Myocyte (in vitro differentiated cells): ENCODE measurements at regions not wholly inside any gene's neighbourhood (a gene's known extent, or its start where the extent isn't known, plus 50 kb on each side); places are given as distances from the start of the nearest gene placed in this dataset.

ENCODE experiments used
- DNase-seq: peaks from one replicate; pipeline ENCODE4 v3.0.0-alpha.2; 2012; ENCODE audit warnings: low read depth

DNA sequence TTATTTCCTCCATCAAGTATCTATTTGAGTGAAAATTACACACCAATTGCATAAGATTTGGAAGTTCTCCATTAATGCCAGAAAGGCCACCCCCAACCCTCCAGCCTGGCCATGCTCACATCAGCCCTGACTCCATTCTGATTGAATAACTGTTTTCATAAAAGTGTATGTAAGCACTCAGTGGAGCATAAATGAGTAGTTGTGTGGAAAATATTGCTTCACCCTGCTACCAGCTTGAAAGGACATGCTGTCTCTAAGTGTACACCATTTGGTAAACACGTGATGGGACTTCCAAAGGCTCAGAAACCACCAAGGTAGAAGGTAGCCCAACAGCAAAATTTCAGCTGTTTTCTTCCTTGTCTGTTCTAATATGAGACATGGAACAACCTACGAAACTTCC, 393.8 kb downstream of the ZNF385D start:
- DNase-seq, result no peak

DNA sequence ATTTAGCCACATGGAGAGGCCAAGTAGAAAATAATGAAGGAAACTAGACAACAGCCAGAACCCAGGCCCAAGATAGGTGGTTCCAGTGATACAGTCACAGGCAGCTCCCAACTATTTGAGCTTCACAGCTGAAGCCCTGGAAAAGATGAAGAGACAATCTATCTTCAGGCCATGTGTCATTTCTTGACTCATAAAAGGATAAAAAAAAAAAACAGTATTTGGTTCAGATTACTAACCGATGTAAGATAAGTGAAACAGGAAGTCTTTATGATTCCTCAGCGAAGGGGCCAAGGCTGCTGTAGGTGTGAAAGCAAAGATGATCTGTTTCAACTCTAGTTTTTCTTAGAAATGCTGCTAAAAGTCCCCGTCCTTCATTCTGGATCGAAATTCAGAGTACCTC, 394.6 kb downstream of the ZNF385D start:
- DNase-seq, result peak; percentile 27

DNA sequence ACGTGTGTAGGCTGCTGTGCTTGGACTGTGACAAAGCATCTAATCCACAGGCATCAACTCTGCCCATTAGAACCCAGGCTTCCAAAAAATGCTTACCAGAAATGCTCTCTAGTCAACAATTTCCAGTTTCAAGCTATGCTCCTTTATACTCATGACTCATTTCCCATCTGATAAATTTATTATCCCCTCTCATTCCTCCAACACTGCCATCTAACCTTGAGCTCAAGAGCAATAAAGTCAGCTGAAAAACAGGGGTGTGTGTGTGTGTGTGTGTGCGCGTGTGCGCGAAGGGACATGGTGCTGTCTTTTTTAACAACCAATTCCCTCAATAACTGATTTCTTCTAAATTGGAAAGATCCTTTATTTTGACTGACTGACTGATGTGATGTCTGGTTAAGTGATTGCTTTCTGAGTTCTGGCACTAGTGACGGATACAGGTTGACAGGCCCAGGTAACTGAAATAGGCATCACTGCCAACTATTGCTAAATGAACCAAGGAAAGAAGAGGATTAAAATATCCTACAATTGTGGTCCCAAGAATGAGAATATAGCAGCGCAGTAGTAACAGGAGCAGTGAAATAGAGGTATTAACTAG, 405.5 kb downstream of the ZNF385D start:
- no peak for DNase-seq

DNA sequence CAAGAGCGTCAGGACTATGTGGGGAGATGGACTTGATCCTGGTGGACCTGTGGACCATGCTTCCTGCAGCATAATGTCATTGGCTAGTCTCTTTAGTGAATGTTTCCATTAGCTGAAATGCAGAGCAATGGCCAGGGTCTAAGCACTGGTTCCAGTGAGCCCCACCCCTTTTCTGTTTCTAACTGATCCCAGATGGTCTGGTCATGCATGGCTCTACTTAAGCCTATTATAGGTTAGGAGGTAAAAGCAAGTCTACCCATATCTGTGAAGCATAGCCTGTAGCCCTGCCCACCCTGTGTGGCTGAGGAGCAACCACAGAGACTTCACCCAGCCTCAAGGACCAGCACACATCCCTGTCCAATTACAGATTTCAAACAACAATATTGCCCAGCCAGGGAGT, 419.2 kb downstream of the ZNF385D start:
- no peak for DNase-seq

DNA sequence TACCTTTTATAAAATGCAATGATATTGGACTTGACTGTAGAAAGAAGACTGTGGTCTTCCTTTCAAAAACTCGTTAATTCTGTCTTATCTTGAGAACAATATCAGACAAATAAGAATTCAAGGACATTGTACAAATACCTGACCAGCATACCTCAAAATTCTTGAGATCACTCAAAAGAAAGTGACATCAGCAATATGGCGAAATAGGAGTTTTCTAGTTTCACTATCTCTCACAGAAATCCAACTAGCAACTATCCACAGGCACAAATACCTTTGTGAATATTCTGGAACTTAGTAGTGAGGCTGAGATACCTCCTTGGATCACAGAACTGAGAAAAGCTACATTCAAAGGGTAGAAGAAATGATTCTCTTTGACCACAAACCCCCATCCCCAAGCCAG, 419.7 kb downstream of the ZNF385D start:
- DNase-seq, result no peak

DNA sequence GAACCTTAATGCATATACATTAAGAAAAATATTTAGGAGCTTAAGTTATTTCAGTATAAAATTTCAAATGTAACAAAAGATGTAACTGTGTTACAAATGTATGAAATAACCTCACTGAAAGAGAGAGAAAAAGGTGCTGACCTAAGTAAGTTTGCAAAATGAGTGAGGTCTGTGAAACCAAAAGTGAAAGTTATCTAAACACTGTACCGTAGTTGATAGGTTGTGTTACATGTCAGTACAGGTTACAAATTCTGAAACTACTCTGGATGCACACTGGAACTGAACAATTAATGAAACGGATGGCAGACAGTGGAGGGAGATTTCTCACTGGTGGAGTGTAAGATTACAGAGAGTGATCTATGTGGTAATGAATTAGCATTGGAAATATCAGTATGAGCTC, 420.7 kb downstream of the ZNF385D start:
- no peak for DNase-seq

DNA sequence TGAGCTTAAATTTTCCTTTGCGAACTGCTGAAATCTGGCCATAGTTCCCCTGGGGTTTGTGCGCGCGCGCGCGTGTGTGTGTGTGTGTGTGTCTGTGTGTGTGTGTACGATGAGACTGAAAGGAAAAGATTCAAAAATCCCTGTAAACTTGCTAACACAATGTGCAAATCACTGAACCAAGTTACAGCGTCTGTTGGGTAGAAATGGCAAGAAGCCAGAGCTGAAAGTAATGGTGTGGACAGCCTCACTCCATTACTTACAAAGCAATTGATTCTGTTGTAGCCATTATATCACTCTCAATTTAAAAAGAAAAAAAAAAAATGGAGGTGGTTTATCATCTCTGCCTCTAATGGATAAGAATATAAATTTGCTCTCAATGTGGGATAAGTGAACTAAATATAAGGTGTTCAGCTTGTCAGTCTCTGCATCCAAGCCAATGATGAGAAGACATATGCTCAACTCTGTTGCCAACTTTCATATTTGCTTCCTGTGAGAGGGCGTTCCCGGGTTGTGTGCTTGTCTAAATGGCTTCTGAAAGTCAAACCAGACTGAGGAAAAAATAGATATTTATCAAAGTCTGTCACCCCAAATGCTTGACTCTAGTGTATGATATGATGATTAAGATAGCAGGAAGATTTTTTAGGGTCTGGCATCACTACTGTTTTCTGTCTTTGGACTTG, 422.2 kb downstream of the ZNF385D start:
- DNase-seq, result no peak

DNA sequence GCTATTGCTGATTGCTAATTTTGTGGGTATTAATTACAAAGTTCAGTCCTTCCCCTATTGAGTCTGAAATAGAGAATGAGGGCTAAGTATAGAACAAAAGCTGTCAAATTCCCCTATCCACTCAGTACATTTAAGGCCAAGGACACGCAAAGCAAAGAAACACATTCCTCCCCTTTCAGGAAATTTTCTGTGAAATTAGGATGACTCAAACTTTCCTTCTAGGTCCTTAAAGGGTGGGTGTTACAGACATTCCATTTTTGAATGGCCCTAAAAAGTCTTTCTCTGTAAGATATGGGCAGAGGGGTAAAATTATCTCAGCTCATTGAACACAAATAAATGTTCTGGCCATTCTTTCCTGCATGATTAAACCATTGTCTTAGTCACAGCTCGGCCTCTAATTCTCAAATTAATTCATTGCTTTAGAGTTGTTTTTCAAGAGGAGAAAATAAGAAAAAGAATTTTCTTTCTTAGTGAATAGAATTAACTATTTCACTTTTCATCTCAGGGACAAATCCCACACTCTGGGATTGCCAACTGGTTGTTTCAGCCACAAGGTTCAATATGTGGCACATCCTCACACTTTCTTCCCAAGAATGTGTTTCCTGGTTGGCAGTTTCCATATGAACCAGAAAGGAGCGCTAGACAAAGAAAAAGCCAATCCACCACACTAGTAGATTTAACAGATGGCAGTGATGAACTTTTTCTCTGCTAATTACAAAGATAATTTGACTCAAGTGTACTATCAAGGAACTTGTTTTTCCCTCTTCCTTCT, 424.1 kb downstream of the ZNF385D start:
- no peak for DNase-seq

DNA sequence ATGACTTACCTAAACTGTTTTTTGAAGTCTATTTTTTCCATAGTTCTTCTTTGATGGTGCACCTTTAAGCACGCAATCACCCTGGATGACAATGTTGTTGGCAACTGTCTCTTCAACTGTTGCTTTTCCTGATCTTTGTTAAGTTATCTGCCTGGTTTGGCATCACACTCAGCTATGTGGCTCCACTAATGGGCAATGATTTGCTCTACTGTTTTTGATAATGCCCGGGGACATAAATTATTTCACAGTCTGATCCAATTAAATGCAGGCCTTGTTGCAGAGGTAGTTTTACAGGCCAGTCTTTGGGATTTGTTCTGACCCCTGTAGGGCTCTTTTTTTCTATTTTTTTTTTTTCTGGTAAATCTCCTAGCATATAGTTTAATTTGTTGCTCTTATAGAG, 436.3 kb downstream of the ZNF385D start:
- no peak for DNase-seq

DNA sequence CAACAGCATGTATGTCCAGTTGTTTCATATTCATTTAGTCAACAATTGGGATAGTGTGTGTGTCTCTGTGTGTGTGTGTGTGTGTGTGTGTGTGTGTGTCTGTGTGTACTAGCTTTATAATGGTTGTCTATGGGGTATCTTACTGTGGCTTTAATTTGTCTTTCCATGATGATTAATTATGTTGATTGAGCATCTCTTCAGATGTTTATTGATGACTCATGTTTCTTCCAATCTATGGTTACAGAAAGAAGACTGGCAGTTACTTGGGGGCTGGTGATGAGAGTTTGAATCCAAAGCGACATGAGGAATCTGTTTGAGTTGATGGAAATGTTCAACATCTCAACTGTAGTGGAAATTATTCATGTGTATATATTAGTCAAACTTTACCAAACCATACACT, 440.1 kb downstream of the ZNF385D start:
- no peak for DNase-seq

DNA sequence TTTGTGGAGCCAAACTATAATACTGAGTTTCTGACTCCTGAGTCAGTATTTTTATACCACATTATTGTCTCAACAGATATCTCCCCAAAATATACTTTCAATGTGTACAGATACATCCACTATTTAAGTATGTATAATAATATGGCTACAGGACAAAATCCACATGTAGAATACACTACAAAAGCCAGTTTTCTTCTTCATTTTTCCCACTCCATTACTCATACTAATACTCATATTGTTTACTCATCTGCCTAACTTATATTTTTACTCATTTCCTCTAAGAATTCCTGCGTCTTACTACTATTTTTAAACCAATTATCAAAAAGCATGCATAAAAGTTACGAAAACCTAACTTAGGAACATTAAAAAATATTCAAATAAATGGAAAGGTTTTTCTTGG, 440.8 kb downstream of the ZNF385D start:
- no peak for DNase-seq

DNA sequence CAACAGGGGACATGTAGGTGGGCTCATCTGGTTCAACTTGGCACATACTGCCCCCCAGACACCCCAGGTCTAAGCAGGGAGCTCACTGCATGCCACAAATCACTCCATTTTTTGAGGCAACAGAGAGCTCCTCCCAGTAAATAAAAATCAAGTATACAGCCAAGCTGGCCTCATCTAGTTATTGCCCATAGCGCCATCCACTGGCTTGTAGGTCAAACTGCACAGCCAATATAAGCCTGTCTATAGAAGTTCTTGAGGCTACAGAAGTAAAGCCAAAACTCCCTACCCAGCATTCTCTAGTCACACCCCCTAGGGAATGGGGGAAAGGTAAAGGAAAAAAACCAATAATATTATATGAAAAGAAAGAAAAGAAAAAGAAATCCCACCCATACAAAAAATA, 453.7 kb downstream of the ZNF385D start:
- no peak for DNase-seq

DNA sequence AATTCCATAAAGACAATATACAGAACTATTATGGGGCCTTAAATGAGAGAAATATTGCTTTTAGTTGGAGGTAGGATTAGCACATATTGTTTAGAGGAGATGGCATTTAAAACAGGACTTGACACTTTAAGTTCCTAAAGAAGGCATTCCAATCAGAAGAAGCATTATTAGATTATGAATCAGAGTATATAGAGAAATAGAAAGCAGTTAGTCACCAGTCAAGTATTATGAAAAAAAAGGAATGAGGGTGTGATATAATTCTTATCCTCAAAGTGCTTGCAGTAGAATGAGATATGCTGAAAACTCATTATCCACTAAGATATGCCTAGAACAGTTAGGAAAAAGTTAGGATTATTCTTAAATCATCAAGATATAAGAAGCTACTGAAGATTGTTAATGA, 456.2 kb downstream of the ZNF385D start:
- no peak for DNase-seq

DNA sequence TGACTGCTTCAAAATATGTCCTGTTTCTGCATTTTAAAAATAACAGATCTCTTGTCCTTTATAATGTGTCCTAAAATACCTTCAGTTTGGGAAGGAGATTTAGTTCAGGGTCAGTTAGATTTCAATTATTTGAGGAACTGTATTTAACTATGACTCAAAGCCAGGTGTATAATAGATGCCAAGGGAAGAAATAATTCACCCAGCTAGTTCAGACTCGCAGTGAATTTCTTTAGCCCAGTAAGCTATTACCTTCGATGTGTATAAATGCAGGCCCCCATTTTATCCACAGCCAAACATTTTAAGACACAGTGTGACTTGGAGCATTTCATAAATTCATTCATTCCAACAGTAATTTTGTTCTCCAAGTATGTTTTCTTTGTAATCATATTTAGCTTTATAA, 458.0 kb downstream of the ZNF385D start:
- DNase-seq, result no peak

DNA sequence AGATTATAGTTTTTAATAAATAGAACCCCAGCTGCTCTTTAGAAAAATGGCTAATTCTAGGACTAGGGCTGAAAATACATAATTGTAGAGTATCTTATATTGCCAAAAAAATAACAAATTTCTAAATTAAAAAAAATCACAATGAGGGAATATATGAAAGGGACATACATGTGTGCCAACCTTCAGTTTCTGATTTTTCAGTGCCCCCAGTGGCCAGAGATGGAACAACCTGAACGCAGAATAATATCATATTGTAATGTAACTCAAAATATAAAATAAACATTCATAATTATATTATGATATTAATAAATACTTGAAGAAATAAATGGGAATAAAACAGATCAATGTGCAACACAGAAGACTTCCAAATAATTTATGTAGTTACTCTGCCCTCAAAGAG, 460.5 kb downstream of the ZNF385D start:
- DNase-seq, result no peak

DNA sequence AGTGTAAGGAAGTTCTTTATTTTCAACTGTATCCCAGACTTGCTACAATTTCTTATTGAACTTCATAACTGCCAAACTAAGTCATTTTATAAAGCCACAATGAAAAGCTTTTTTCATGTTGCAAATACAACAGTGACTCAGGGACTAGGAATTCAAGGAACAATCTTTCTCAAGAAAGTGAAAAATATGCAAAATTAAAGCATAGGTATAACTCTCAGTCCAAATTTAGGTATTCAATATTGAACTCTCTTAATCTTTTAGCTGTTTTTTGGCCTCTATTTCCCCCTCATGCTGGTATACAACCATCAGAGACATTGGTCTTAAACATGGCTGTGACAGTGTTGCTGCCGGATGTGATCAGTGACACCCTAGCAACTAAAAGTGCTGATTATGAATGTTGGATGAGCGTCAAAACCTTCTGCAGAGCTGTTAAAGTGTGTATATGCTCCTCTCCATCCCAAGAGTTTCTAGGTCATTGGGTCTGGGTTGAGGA, 476.9 kb downstream of the ZNF385D start:
- DNase-seq, result peak; percentile 13

DNA sequence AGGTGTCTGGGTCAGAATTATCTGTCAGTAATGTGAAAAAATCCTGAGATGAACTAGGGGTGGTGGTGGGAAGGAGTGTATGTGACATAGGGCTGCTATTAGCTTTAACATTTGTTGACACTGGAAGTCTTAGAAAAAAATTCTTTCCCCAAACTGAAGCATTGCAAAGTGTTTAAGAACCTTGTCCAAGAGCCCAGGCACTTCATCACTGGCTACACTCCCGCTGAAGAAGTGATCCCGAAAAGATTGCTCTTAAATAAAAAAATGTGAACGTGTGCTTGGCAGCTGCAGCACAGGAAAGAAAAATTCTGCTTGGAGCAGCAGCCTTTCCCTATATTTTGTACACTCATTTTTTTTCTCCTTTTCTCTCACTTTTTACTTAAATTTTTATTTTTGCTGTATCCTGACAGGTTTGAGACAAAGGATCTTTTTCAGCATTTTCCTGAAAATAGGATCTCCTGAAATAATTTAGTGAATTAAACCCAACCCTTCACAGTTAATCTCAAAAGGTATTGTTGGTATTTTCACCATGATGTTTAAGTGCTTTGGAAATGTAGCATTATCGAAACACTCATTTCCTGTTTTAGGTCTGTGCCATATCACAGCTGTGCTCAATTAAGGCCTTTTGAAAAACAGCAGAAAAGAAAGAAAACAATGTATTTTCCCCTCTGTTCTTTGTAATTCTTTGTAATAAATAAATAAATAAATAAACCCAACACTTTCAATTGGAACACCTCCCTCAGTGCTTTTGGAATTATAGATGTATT, 477.6 kb downstream of the ZNF385D start:
- DNase-seq, result no peak

DNA sequence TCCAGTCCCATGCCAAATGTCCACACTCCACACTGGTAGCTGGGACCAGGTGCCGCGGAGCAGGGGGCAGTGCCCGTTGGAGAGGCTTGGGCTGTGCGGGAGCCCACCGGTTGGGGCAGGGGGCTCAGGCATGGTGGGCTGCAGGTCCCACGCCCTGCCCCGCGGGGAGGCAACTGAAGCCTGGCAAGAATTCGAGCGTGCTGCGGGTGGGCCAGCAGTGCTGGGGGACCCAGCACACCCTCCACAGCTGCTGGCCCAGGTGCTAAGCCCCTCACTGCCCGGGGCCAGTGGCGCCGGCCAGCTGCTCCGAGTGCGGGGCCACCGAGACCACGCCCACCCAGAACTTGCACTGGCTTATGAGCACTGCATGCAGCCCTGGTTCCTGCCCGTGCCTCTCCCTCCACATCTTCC, 479.4 kb downstream of the ZNF385D start:
- no peak for DNase-seq

DNA sequence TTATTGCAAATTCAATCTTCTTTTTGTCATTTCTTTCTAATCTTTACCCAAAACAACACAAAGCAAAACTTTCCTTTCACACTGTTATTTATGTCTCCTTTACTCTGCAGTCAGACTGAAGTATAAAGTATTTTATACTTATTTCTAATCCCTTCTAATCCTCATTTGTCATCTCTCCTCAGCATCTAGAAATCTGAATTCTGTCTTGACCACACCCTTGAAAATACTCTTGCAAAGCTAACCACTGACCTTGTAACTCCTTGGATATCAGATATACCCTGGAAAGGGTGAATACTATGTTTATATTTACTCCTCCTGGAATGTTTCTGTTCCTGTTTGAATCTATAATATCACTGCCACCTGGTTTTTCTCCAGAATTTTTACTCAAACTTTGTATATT, 481.1 kb downstream of the ZNF385D start:
- DNase-seq, result peak; percentile 11

DNA sequence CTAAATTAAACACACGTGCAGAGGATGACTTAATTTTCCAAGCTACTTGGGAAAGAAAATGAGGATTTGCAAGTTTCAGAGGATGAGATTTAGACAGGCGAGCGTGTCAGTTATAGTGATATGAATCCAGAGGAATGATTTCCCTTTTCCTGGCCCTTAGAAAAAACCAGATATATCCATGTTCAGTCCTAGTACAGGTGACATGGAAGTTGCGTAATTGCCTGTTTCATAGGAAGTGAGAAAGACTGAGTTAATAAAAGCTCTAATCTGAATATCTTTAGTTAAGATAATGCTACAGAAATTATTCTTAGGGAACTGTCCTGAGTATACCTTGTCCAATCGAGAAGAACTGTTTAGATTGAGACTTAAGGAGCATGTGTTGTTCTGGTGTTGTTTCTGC, 490.5 kb downstream of the ZNF385D start:
- no peak for DNase-seq

DNA sequence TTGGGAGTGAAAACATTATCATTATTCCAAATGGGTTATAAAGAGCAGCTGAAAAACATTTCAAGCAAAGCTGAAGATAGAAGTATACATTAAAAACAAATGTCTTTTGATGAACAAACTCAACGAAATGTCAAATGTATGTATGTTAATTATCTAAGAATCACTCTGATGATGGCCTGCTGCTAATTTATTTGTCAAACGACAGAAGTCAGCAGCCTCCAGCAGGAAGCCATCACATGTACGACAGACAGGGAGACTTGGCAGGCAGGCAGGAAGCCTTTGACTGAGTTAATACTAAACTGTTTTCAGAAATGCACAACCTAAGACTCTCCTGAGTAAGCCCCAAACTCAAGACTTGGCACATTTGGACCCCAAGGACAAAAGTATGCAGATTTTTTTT, 491.1 kb downstream of the ZNF385D start:
- DNase-seq, result no peak

DNA sequence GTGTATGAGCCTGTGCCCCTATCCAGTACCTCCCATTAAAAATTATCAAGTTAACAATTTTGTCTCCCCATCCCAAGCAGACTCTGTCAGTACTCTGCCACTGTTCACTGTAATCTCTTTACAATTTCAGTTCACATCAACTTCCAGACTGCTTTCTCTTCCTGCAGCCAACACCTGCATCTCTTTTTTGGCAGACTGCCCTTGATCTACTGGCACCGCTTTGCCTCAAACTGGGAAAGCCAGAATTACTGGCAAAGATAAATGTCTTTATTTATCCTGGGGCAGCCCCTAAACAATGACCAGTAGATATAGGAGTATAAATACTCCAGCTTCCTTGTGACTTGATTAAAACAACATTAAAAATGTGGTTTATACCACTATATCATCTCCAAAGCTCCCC, 494.1 kb downstream of the ZNF385D start:
- DNase-seq, result no peak
